IMR-90 (cell line): ENCODE measurements at regions not wholly inside any gene's neighbourhood (a gene's known extent, or its start where the extent isn't known, plus 50 kb on each side); places are given as distances from the start of the nearest gene placed in this dataset.

Experiments
- ATAC-seq: fragments of 200-7000 bp; cut with Tn5 transposase; 2 replicates; pipeline ENCODE4 v1.9.1; 2020; ENCODE audit warnings: low read depth, mild to moderate bottlenecking, moderate library complexity
- BruUV-seq: library from RNA; stranded (reverse); fragments of 400-500 nt; replicated peaks from 2 replicates; lab custom pipeline; 2021; lab: Mats Ljungman, UMichigan
- CTCF ChIA-PET: fragments of 300-600 bp; formaldehyde crosslinking; extraction: SDS; loops from one replicate; lab custom pipeline; 2021; ENCODE audit warnings: antibody characterized with exemption; lab: Yijun Ruan, JAX
- POLR2A ChIA-PET: fragments of 300-600 bp; sonication (Branson Sonifier 250); formaldehyde crosslinking; loops from one replicate; lab custom pipeline; 2022; ENCODE audit warnings: antibody characterized with exemption; ENCODE audit not compliant: unreplicated experiment; lab: Charles Lee
- DNase-seq: peaks from one replicate; pipeline ENCODE4 v3.0.0; 2013
- H2AFZ ChIP-seq: replicated peaks from 2 replicates; pipeline ENCODE3; 2013; ENCODE audit warnings: low read length, mild to moderate bottlenecking; ENCODE audit not compliant: poor library complexity
- H2AK5ac ChIP-seq: 2 replicates; pipeline ENCODE4 v1.6.1; 2013; ENCODE audit warnings: low read depth, low read length, inconsistent platforms
- H2AK9ac ChIP-seq: replicated peaks from 2 replicates; pipeline ENCODE3; 2013; ENCODE audit warnings: mild to moderate bottlenecking, low read depth, low read length, moderate library complexity; ENCODE audit not compliant: poor library complexity
- H2BK120ac ChIP-seq: 2 replicates; pipeline ENCODE4 v1.6.1; 2013; ENCODE audit warnings: low read depth, low read length, inconsistent platforms
- H2BK15ac ChIP-seq: 3 replicates; pipeline ENCODE4 v1.6.1; 2013; ENCODE audit warnings: low read depth, low read length, inconsistent platforms
- H2BK20ac ChIP-seq: 2 replicates; pipeline ENCODE4 v1.6.1; 2013; ENCODE audit warnings: low read depth, mild to moderate bottlenecking, inconsistent platforms, low read length, moderate library complexity
- H2BK5ac ChIP-seq: 2 replicates; pipeline ENCODE4 v1.6.1; 2013; ENCODE audit warnings: mild to moderate bottlenecking, low read depth, low read length, inconsistent platforms; ENCODE audit not compliant: poor library complexity, severe bottlenecking
- H3K14ac ChIP-seq: replicated peaks from 2 replicates; pipeline ENCODE4 v1.6.1; 2013; ENCODE audit warnings: low read depth, low read length, inconsistent platforms
- H3K18ac ChIP-seq: 2 replicates; pipeline ENCODE4 v1.6.1; 2013; ENCODE audit warnings: low read depth, low read length, control low read depth
- H3K23ac ChIP-seq: 2 replicates; pipeline ENCODE4 v1.6.1; 2013; ENCODE audit warnings: low read depth, low read length, inconsistent platforms
- H3K27ac ChIP-seq: 2 replicates; pipeline ENCODE4 v1.5.1; 2013; ENCODE audit warnings: mild to moderate bottlenecking, control low read depth, low read length; ENCODE audit not compliant: insufficient read depth
- H3K27me3 ChIP-seq: 2 replicates; pipeline ENCODE4 v1.6.1; 2013; ENCODE audit warnings: low read length; ENCODE audit not compliant: control insufficient read depth, insufficient read depth
- H3K36me3 ChIP-seq: 2 replicates; pipeline ENCODE4 v1.6.1; 2013; ENCODE audit warnings: low read length, mixed read lengths; ENCODE audit not compliant: control insufficient read depth, insufficient read depth
- H3K4ac ChIP-seq: 2 replicates; pipeline ENCODE4 v1.6.1; 2013; ENCODE audit warnings: low read depth, low read length, inconsistent platforms
- H3K4me1 ChIP-seq: 2 replicates; pipeline ENCODE4 v1.6.1; 2013; ENCODE audit warnings: low read length, mixed read lengths; ENCODE audit not compliant: control insufficient read depth, insufficient read depth
- H3K4me2 ChIP-seq: 2 replicates; pipeline ENCODE4 v1.6.1; 2013; ENCODE audit warnings: low read depth, mild to moderate bottlenecking, control low read depth, low read length, moderate library complexity
- H3K4me3 ChIP-seq: 2 replicates; pipeline ENCODE4 v1.5.1; 2013; ENCODE audit warnings: low read depth, mild to moderate bottlenecking, control low read depth, low read length, moderate library complexity; ENCODE audit not compliant: insufficient read depth
- H3K56ac ChIP-seq: 2 replicates; pipeline ENCODE4 v1.6.1; 2013; ENCODE audit warnings: low read length, inconsistent platforms; ENCODE audit not compliant: insufficient read depth; ENCODE audit errors: extremely low read depth
- H3K79me1 ChIP-seq, 2 experiments: 2 replicates each; pipeline ENCODE4 v1.6.1; 2013; ENCODE audit warnings: low read length in 2 of 2, inconsistent platforms in 1 of 2, low read depth in 1 of 2
- H3K9ac ChIP-seq: 2 replicates; pipeline ENCODE4 v1.6.1; 2013; ENCODE audit warnings: low read depth, low read length, control low read depth
- H3K9me1 ChIP-seq: 2 replicates; pipeline ENCODE4 v1.6.1; 2013; ENCODE audit warnings: low read length, inconsistent platforms; ENCODE audit not compliant: insufficient read depth
- H3K9me3 ChIP-seq: 2 replicates; pipeline ENCODE4 v1.6.1; 2013; ENCODE audit warnings: low read length; ENCODE audit not compliant: control insufficient read depth, insufficient read depth
- H4K20me1 ChIP-seq: 2 replicates; pipeline ENCODE4 v1.6.1; 2013; ENCODE audit warnings: low read length, inconsistent platforms; ENCODE audit not compliant: insufficient read depth
- H4K5ac ChIP-seq: 2 replicates; pipeline ENCODE4 v1.6.1; 2013; ENCODE audit warnings: mild to moderate bottlenecking, low read depth, low read length, control low read depth
- H4K8ac ChIP-seq, 2 experiments: 2 replicates each; pipeline ENCODE4 v1.6.1; 2013; ENCODE audit warnings: low read depth in 2 of 2, low read length in 2 of 2, control low read depth in 1 of 2, inconsistent platforms in 1 of 2
- H4K91ac ChIP-seq: 2 replicates; pipeline ENCODE4 v1.6.1; 2013; ENCODE audit warnings: low read depth, low read length, inconsistent platforms; ENCODE audit not compliant: insufficient read depth
- MAFK ChIP-seq: IDR thresholded peaks from 2 replicates; pipeline ENCODE4 v1.6.1; 2012; ENCODE audit warnings: low read depth, low read length, improper control_type of control experiment
- WGBS, 2 experiments: methylation state at CpG; one replicate each; pipeline versions ENCODE4 v1.1.5 to v1.1.7; 2013; ENCODE audit warnings: missing lambda C conversion rate in 2 of 2; ENCODE audit not compliant: insufficient read length in 1 of 2; ENCODE audit errors: extremely low coverage in 2 of 2; 5-methylcytosine and 5-hydroxymethylcytosine counted together
- dilution Hi-C: fragments of 300-500 bp; cut with HindIII; formaldehyde crosslinking; loops from one replicate; pipeline ENCODE4 v1.14.3; 2018; ENCODE audit warnings: low sequenced_read_pairs; ENCODE audit not compliant: unreplicated experiment
- in situ Hi-C: fragments of 300-500 bp; cut with MboI; formaldehyde crosslinking; loops from 3 replicates; pipeline ENCODE4 v1.14.3; 2019; ENCODE audit warnings: low sequenced_read_pairs, inconsistent platforms, mixed read lengths
- intact Hi-C: fragments of 100-400 bp; cut with micrococcal nuclease; formaldehyde crosslinking; loops from 2 replicates; pipeline ENCODE4 v1.10.0; 2022
- TF ChIP-seq, protein P1 (sequence below): fragments of 150-350 bp; IDR thresholded peaks from 2 replicates; pipeline ENCODE4 v1.6.1; 2017; ENCODE audit warnings: mild to moderate bottlenecking, antibody characterized with exemption, low read length, low read depth

DNA sequence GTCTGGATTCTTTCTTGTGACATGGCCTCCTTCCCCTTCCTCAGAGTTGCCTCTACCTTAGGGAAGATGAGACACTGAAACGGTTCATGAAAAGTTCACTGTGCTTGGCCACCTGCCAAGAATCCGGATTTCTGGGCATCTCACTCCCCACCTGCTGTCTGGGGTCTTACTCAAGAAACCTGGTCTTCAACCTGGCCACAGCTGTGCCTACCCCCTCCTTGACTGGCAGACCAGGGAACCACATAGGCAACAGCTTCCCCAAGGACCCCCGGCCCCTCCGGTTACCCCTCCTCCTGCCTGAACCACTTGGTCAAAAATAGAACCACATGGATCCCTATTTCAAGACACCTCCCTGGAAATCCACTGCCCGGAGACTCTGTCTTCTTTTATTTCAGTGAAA, 58.7 kb upstream of the NANOS1 start:
- Histone ChIP-seq H3K56ac (no peak overlapping the region), H3K36me3 (no peaks in the 10 kb centered on the region), H4K5ac (no peak overlapping the region), H2AK9ac (no peak overlapping the region), H3K18ac (no peak overlapping the region), H3K4ac (no peak overlapping the region), H2BK5ac (no peak overlapping the region), H3K4me2 (no peak overlapping the region), H3K23ac (no peak overlapping the region), H2BK15ac (no peak overlapping the region), H2AK5ac (no peak overlapping the region), H3K27me3 (peaks cover 52% of the 10 kb centered on the region), H3K79me1 (no peaks in the 10 kb centered on the region), H2AFZ (no peak overlapping the region), H2BK20ac (no peak overlapping the region), H3K9ac (no peak overlapping the region), H3K4me1 (no peaks in the 10 kb centered on the region), H4K8ac (no peak overlapping the region), H3K4me3 (no peak overlapping the region), H4K91ac (no peak overlapping the region), H3K9me1 (no peaks in the 10 kb centered on the region), H3K14ac (no peak overlapping the region), H2BK120ac (no peak overlapping the region), H3K9me3 (no peaks in the 10 kb centered on the region), H3K27ac (no peak overlapping the region), H4K20me1 (no peaks in the 10 kb centered on the region)
- BruUV-seq, result no TSS peak
- no peak for TF ChIP-seq MAFK
- TF ChIP-seq, protein P1, sequence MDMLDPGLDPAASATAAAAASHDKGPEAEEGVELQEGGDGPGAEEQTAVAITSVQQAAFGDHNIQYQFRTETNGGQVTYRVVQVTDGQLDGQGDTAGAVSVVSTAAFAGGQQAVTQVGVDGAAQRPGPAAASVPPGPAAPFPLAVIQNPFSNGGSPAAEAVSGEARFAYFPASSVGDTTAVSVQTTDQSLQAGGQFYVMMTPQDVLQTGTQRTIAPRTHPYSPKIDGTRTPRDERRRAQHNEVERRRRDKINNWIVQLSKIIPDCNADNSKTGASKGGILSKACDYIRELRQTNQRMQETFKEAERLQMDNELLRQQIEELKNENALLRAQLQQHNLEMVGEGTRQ, result no peak
- WGBS, 2 experiments, result 63% methylated on average over 3 of the region's 5 CpGs; no CpG with 5 or more reads in 1 of the 2 experiments
- ATAC-seq (no peak), DNase-seq (no peak)
- in situ Hi-C loops (no loop called here), intact Hi-C loops (no loop called here), dilution Hi-C loops (no loop called here)
- CTCF ChIA-PET, result no interaction called here
- POLR2A ChIA-PET, result no interaction called here
